Left ventricle myocardium inferior (tissue), 1 donor: ENCODE measurements at regions not wholly inside any gene's neighbourhood (a gene's known extent, or its start where the extent isn't known, plus 50 kb on each side); places are given as distances from the start of the nearest gene placed in this dataset.

Experiments used
- DNase-seq: peaks from one replicate; pipeline ENCODE4 v3.0.0-alpha.2; 2020
- H3K27ac ChIP-seq: fragments of 200-600 bp; replicated peaks from 2 replicates; pipeline ENCODE4 v1.8.0; 2021
- H3K27me3 ChIP-seq: fragments of 200-600 bp; 2 replicates; pipeline ENCODE4 v1.8.0; 2021; ENCODE audit warnings: low read depth
- H3K36me3 ChIP-seq: fragments of 200-600 bp; 2 replicates; pipeline ENCODE4 v1.8.0; 2021
- H3K4me1 ChIP-seq: fragments of 200-600 bp; 2 replicates; pipeline ENCODE4 v1.8.0; 2021
- H3K4me3 ChIP-seq: fragments of 200-600 bp; 2 replicates; pipeline ENCODE4 v1.8.0; 2021; ENCODE audit warnings: mild to moderate bottlenecking, moderate library complexity
- H3K9me3 ChIP-seq: fragments of 200-600 bp; replicated peaks from 2 replicates; pipeline ENCODE4 v1.8.0; 2021
- CTCF ChIP-seq: fragments of 200-600 bp; IDR thresholded peaks from 2 replicates; pipeline ENCODE4 v1.8.0; 2021; ENCODE audit warnings: antibody characterized with exemption, mild to moderate bottlenecking, borderline replicate concordance
- intact Hi-C: fragments of 100-400 bp; cut with micrococcal nuclease; formaldehyde crosslinking; loops from one replicate; pipeline ENCODE4 v1.11.0; 2022
- donor health status: DM: no; HTN: yes; CAD: no; lungs with severe emphysema.

GRCh38 chr1:60564916-60565750 lies 491.6 kb upstream of the C1orf87 start:
- peaks cover 5% of the 10 kb centered on the region for H3K4me1 ChIP-seq
- intact Hi-C loops, result no loop called here
- no peak overlapping the region for H3K27ac ChIP-seq
- no peaks in the 10 kb centered on the region for H3K27me3 ChIP-seq
- H3K9me3 ChIP-seq, result no peaks in the 10 kb centered on the region
- DNase-seq, result no peak
- no peak for TF ChIP-seq CTCF
- no peaks in the 10 kb centered on the region for H3K36me3 ChIP-seq
- H3K4me3 ChIP-seq, result no peak overlapping the region

- Histone ChIP-seq H3K36me3 (no peaks in the 10 kb centered on the region), H3K4me1 (peaks cover 5% of the 10 kb centered on the region), H3K4me3 (no peak overlapping the region), H3K9me3 (no peaks in the 10 kb centered on the region), H3K27ac (no peak overlapping the region), H3K27me3 (no peaks in the 10 kb centered on the region)
- intact Hi-C loops, result no loop called here
- no peak for DNase-seq
- no peak for TF ChIP-seq CTCF
Measured at GRCh38 chr1:60563777-60564535, 490.4 kb upstream of the C1orf87 start.

GRCh38 chr1:60562740-60563139 lies 489.2 kb upstream of the C1orf87 start:
- TF ChIP-seq CTCF, result no peak
- Histone ChIP-seq H3K27me3 (no peaks in the 10 kb centered on the region), H3K4me1 (peaks cover 5% of the 10 kb centered on the region), H3K4me3 (no peak overlapping the region), H3K27ac (no peak overlapping the region), H3K9me3 (no peaks in the 10 kb centered on the region), H3K36me3 (no peaks in the 10 kb centered on the region)
- DNase-seq, result no peak
- intact Hi-C loops, result no loop called here

- no peaks in the 10 kb centered on the region for H3K27me3 ChIP-seq
- intact Hi-C loops, result no loop called here
- H3K9me3 ChIP-seq, result no peaks in the 10 kb centered on the region
- peaks cover 5% of the 10 kb centered on the region for H3K4me1 ChIP-seq
- no peak for DNase-seq
- TF ChIP-seq CTCF, result no peak
- H3K4me3 ChIP-seq, result no peak overlapping the region
- H3K27ac ChIP-seq, result no peak overlapping the region
- H3K36me3 ChIP-seq, result no peaks in the 10 kb centered on the region
Measured at GRCh38 chr1:60560701-60561100, 487.1 kb upstream of the C1orf87 start.

- no peaks in the 10 kb centered on the region for H3K36me3 ChIP-seq
- H3K9me3 ChIP-seq, result no peaks in the 10 kb centered on the region
- H3K27me3 ChIP-seq, result no peaks in the 10 kb centered on the region
- DNase-seq, result no peak
- H3K4me1 ChIP-seq, result no peaks in the 10 kb centered on the region
- TF ChIP-seq CTCF, result no peak
- H3K27ac ChIP-seq, result no peak overlapping the region
- intact Hi-C loops, result no loop called here
- H3K4me3 ChIP-seq, result no peak overlapping the region
Measured at GRCh38 chr1:60558236-60558635, 484.7 kb upstream of the C1orf87 start.
